PFSK-1 (cell line): ENCODE measurements at regions not wholly inside any gene's neighbourhood (a gene's known extent, or its start where the extent isn't known, plus 50 kb on each side); places are given as distances from the start of the nearest gene placed in this dataset.

ENCODE experiments used
- POLR2AphosphoS5 ChIP-seq: IDR thresholded peaks from 2 replicates; pipeline ENCODE4 v1.6.1; 2012; ENCODE audit warnings: low read depth, mild to moderate bottlenecking, control low read depth, low read length, moderate library complexity
- SIN3A ChIP-seq: IDR thresholded peaks from 2 replicates; pipeline ENCODE4 v1.6.1; 2012; ENCODE audit warnings: mild to moderate bottlenecking, low read length, moderate library complexity, borderline replicate concordance; ENCODE audit not compliant: insufficient read depth
- TAF1 ChIP-seq: IDR thresholded peaks from 2 replicates; pipeline ENCODE4 v1.6.1; 2012; ENCODE audit warnings: low read length, control low read depth, borderline replicate concordance; ENCODE audit not compliant: insufficient read depth

DNA sequence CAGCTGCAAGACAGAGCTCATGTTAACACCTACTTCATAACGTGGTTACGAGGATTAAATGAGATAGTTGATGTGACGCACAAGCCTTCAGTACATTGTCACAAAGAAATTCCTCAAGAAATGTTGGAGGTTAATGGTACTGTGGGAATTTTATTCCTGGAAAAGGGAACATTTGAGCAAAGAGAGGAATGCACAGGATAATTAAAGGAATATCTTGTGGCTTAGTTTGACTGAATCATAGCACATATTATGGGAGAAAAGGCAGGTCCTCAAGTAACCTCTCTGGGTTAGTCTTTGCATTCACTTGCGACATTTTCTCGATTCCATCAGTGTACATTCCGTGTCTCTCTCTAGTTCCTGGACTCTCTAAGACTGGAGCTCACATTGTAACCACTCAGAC lies 300.2 kb upstream of the DUSP10 start:
- TF ChIP-seq POLR2AphosphoS5 (no peak), TAF1 (no peak), SIN3A (no peak)
